ENCODE measurements at regions not wholly inside any gene's neighbourhood (a gene's known extent, or its start where the extent isn't known, plus 50 kb on each side); places are given as distances from the start of the nearest gene placed in this dataset.

GRCh38 chr13:73428706-73429105 is 369.9 kb downstream of the KLF5 start:
- no peaks in the 10 kb centered on the region for H3K36me3 Mint-ChIP-seq (ENCODE audit: low read depth)
- H3K27ac Mint-ChIP-seq, result no peak overlapping the region
- H3K27me3 Mint-ChIP-seq, result peaks cover 3% of the 10 kb centered on the region
- peaks cover 9% of the 10 kb centered on the region for H3K4me1 Mint-ChIP-seq (ENCODE audit: low read depth)
- no peaks in the 10 kb centered on the region for H3K9me3 Mint-ChIP-seq
- H3K4me3 Mint-ChIP-seq, result no peak overlapping the region

GRCh38 chr13:73428137-73428536 is 369.3 kb downstream of the KLF5 start:
- Mint-ChIP-seq H3K36me3 (ENCODE audit: low read depth) (no peaks in the 10 kb centered on the region), H3K4me1 (ENCODE audit: low read depth) (peaks cover 9% of the 10 kb centered on the region), H3K27ac (no peak overlapping the region), H3K27me3 (peaks cover 3% of the 10 kb centered on the region), H3K4me3 (no peak overlapping the region), H3K9me3 (no peaks in the 10 kb centered on the region)

- H3K4me3 Mint-ChIP-seq, result no peak overlapping the region
- H3K9me3 Mint-ChIP-seq, result no peaks in the 10 kb centered on the region
- H3K4me1 Mint-ChIP-seq (ENCODE audit: low read depth), result peaks cover 5% of the 10 kb centered on the region
- no peaks in the 10 kb centered on the region for H3K27me3 Mint-ChIP-seq
- H3K27ac Mint-ChIP-seq, result no peak overlapping the region
- H3K36me3 Mint-ChIP-seq (ENCODE audit: low read depth), result no peaks in the 10 kb centered on the region
Measured at GRCh38 chr13:73422973-73423372, 364.2 kb downstream of the KLF5 start.

- Mint-ChIP-seq H3K9me3 (no peaks in the 10 kb centered on the region), H3K27me3 (no peaks in the 10 kb centered on the region), H3K27ac (no peak overlapping the region), H3K36me3 (ENCODE audit: low read depth) (no peaks in the 10 kb centered on the region), H3K4me1 (ENCODE audit: low read depth) (no peaks in the 10 kb centered on the region), H3K4me3 (no peak overlapping the region)
Measured at GRCh38 chr13:73421310-73421912, 362.6 kb downstream of the KLF5 start.

- no peaks in the 10 kb centered on the region for H3K36me3 Mint-ChIP-seq (ENCODE audit: low read depth)
- H3K4me1 Mint-ChIP-seq (ENCODE audit: low read depth), result no peaks in the 10 kb centered on the region
- no peaks in the 10 kb centered on the region for H3K9me3 Mint-ChIP-seq
- no peaks in the 10 kb centered on the region for H3K27me3 Mint-ChIP-seq
- H3K4me3 Mint-ChIP-seq, result no peak overlapping the region
- H3K27ac Mint-ChIP-seq, result no peak overlapping the region
Measured at GRCh38 chr13:73419186-73419585, 360.4 kb downstream of the KLF5 start.

GRCh38 chr13:73417012-73417615 is 358.3 kb downstream of the KLF5 start:
- H3K4me1 Mint-ChIP-seq (ENCODE audit: low read depth), result no peaks in the 10 kb centered on the region
- H3K4me3 Mint-ChIP-seq, result no peak overlapping the region
- no peaks in the 10 kb centered on the region for H3K27me3 Mint-ChIP-seq
- H3K36me3 Mint-ChIP-seq (ENCODE audit: low read depth), result no peaks in the 10 kb centered on the region
- no peaks in the 10 kb centered on the region for H3K9me3 Mint-ChIP-seq
- H3K27ac Mint-ChIP-seq, result no peak overlapping the region

- Mint-ChIP-seq H3K4me1 (ENCODE audit: low read depth) (no peaks in the 10 kb centered on the region), H3K27ac (no peak overlapping the region), H3K36me3 (ENCODE audit: low read depth) (no peaks in the 10 kb centered on the region), H3K27me3 (no peaks in the 10 kb centered on the region), H3K9me3 (no peaks in the 10 kb centered on the region), H3K4me3 (no peak overlapping the region)
Measured at GRCh38 chr13:73416093-73416492, 357.3 kb downstream of the KLF5 start.

GRCh38 chr13:73413656-73414055 is 354.9 kb downstream of the KLF5 start:
- Mint-ChIP-seq H3K27ac (no peak overlapping the region), H3K4me1 (ENCODE audit: low read depth) (no peaks in the 10 kb centered on the region), H3K36me3 (ENCODE audit: low read depth) (no peaks in the 10 kb centered on the region), H3K27me3 (no peaks in the 10 kb centered on the region), H3K4me3 (no peak overlapping the region), H3K9me3 (no peaks in the 10 kb centered on the region)

- Mint-ChIP-seq H3K27ac (no peak overlapping the region), H3K27me3 (no peaks in the 10 kb centered on the region), H3K4me1 (ENCODE audit: low read depth) (no peaks in the 10 kb centered on the region), H3K4me3 (no peak overlapping the region), H3K36me3 (ENCODE audit: low read depth) (no peaks in the 10 kb centered on the region), H3K9me3 (no peaks in the 10 kb centered on the region)
Measured at GRCh38 chr13:73412933-73413332, 354.1 kb downstream of the KLF5 start.

GRCh38 chr13:73411067-73411809 is 352.4 kb downstream of the KLF5 start:
- no peaks in the 10 kb centered on the region for H3K36me3 Mint-ChIP-seq (ENCODE audit: low read depth)
- no peaks in the 10 kb centered on the region for H3K4me1 Mint-ChIP-seq (ENCODE audit: low read depth)
- H3K27ac Mint-ChIP-seq, result no peak overlapping the region
- H3K27me3 Mint-ChIP-seq, result no peaks in the 10 kb centered on the region
- no peak overlapping the region for H3K4me3 Mint-ChIP-seq
- H3K9me3 Mint-ChIP-seq, result no peaks in the 10 kb centered on the region

- H3K4me1 Mint-ChIP-seq (ENCODE audit: low read depth), result no peaks in the 10 kb centered on the region
- no peaks in the 10 kb centered on the region for H3K36me3 Mint-ChIP-seq (ENCODE audit: low read depth)
- no peaks in the 10 kb centered on the region for H3K27me3 Mint-ChIP-seq
- H3K4me3 Mint-ChIP-seq, result no peak overlapping the region
- no peak overlapping the region for H3K27ac Mint-ChIP-seq
- H3K9me3 Mint-ChIP-seq, result no peaks in the 10 kb centered on the region
Measured at GRCh38 chr13:73406454-73406853, 347.6 kb downstream of the KLF5 start.

- Mint-ChIP-seq H3K36me3 (ENCODE audit: low read depth) (no peaks in the 10 kb centered on the region), H3K27me3 (no peaks in the 10 kb centered on the region), H3K27ac (no peak overlapping the region), H3K4me1 (ENCODE audit: low read depth) (no peaks in the 10 kb centered on the region), H3K4me3 (no peak overlapping the region), H3K9me3 (no peaks in the 10 kb centered on the region)
Measured at GRCh38 chr13:73404581-73404980, 345.8 kb downstream of the KLF5 start.

- Mint-ChIP-seq H3K9me3 (no peaks in the 10 kb centered on the region), H3K27me3 (no peaks in the 10 kb centered on the region), H3K4me1 (ENCODE audit: low read depth) (no peaks in the 10 kb centered on the region), H3K4me3 (no peak overlapping the region), H3K36me3 (ENCODE audit: low read depth) (no peaks in the 10 kb centered on the region), H3K27ac (no peak overlapping the region)
Measured at GRCh38 chr13:73403355-73404120, 344.7 kb downstream of the KLF5 start.

- no peaks in the 10 kb centered on the region for H3K27me3 Mint-ChIP-seq
Measured at GRCh38 chr13:73401769-73402168, 343.0 kb downstream of the KLF5 start.

More at GRCh38 chr13:73401769-73402168, 343.0 kb downstream of the KLF5 start:
- H3K9me3 Mint-ChIP-seq, result no peaks in the 10 kb centered on the region
- no peak overlapping the region for H3K27ac Mint-ChIP-seq
- no peak overlapping the region for H3K4me3 Mint-ChIP-seq
- H3K4me1 Mint-ChIP-seq (ENCODE audit: low read depth), result no peaks in the 10 kb centered on the region
- H3K36me3 Mint-ChIP-seq (ENCODE audit: low read depth), result no peaks in the 10 kb centered on the region

Measured in stimulated activated naive CD8-positive, alpha-beta T cell treated with anti-CD3 and anti-CD28 coated beads, Interleukin-15, Interleukin-2, amounts not matched to agents 100 ng/mL and 50 ng/mL, for 24 hours (primary cell).